Hematopoietic multipotent progenitor cell treated with erythropoietin and hydrocortisone succinate and interleukin-3 and kit ligand, for 17 days (in vitro differentiated cells): ENCODE measurements at regions not wholly inside any gene's neighbourhood (a gene's known extent, or its start where the extent isn't known, plus 50 kb on each side); places are given as distances from the start of the nearest gene placed in this dataset.
"Not testable (repeated sequence)": the region's sequence is repeated elsewhere in the genome, so short reads cannot be mapped to it uniquely, and the experiment has no call there.

Source experiments
- DNase-seq: peaks from one replicate; pipeline ENCODE4 v3.0.0-alpha.2; 2015; ENCODE audit warnings: low spot score

GRCh38 chr10:47622719-47623118, 99.3 kb upstream of the AGAP9 start:
- DNase-seq, result not testable (repeated sequence)

DNA sequence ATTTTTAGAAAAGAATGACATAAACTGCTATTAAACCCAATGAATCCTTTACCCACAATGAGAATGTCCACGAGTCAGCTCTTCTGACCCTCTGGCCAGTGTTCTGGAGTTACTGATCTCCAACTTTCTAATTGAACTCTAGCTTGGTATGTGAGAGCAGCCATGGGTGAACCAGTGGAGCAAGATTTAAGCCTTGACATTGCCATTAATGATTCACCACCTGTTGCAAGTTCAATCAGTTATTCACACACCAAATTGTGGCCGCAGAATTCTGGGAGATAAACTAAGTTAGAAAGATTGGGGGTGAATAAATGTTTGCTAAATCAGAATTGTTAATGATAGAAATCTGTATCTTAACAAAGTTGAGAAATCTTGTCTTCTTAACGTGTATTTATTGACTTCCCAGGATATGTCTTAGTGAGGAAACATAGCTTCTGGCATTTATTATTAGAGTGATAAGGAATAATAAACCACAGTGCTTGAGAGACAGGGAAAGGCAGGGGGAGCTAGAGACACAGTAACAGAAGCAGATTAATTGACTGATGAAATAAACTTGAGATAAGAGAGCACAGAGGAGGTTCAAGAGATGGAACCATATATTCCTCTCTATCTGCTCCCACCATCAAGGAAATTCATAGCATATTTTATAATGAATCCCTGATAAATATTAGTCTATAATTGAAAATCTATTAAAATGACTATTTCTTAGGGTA, 96.0 kb upstream of the AGAP9 start:
- DNase-seq, result not testable (repeated sequence)

DNA sequence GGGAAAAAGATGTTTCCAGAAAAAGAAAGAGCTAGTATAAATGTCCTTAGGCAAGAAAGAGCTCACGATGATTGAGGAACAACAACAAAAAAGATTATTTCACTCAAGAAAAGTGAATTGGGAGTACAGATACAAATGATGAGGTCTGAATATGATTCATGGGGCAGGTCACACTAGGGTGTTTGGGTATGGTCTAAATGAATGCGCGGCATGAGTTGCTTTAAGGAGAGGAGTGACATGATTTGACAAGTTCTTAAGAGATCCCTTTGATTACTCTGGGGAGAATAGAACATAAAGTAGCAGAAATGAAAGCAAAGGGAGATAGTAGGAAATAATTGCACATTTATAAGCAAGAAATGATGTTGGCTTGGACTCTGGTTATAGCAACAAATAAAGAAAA, 85.9 kb upstream of the AGAP9 start:
- DNase-seq, result not testable (repeated sequence)

GRCh38 chr10:47605791-47606773, 82.6 kb upstream of the AGAP9 start:
- not testable (repeated sequence) for DNase-seq

DNA sequence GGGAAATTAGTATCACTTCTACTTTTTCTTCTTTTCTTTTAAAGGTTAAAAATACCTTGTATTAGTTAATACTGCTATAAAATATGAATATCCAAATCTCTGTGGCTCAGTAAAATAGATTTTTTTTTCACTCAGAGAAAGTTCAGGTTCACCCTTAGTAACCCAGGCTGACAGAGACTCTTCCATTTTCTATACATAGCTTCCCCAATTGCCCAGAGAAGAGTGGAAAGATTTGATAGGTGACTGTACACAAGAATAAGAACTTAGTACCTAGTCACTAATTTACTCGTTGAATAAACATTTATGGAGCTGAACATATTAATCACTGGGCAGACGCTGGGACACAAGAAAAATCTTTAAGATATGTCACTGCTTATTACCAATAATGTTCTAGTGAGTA, 77.2 kb upstream of the AGAP9 start:
- DNase-seq, result not testable (repeated sequence)

GRCh38 chr10:47600127-47600526, 76.7 kb upstream of the AGAP9 start:
- not testable (repeated sequence) for DNase-seq

GRCh38 chr10:47599657-47600056, 76.2 kb upstream of the AGAP9 start:
- not testable (repeated sequence) for DNase-seq

DNA sequence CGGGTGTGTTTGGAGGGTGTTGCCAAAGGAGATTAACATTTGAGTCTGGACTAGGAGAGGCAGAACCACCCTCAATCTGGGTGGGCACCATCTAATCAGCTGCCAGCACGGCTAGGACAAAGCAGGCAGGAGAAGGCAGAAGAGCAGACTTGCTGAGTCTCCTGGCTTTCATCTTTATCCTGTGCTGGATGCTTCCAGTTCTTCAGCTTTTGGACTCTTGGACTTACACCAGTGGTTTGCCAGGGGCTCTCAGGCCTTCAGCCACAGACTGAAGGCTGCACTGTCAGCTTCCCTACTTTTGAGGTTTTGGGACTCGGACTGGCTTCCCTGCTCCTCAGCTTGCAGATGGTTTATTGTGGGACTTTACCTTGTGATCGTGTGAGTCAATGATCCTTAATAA, 70.4 kb upstream of the AGAP9 start:
- DNase-seq, result not testable (repeated sequence)

GRCh38 chr10:47593129-47593528, 69.7 kb upstream of the AGAP9 start:
- DNase-seq, result not testable (repeated sequence)

DNA sequence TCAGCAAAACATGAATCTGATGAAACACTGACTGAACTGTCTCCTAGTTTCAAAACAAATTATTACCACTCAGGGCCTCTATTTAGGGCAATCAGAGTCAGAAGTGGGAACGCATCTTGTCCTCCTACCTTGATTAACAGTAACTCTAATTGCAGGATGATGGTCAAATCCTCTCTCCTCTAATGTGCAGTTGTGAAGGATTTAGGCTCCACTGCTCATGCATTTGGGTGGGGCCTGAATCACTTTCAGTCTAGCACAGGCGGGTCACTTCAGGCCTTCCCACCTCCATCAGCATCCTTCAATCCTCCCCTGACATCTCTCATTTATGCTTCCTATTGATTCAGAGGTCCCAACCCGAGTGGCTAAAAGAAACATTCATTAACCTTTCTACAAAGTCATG, 67.5 kb upstream of the AGAP9 start:
- DNase-seq, result not testable (repeated sequence)

- not testable (repeated sequence) for DNase-seq
These were observed 67.1 kb upstream of the AGAP9 start for GRCh38 chr10:47590534-47590933.

- DNase-seq, result not testable (repeated sequence)
These were observed 58.6 kb upstream of the AGAP9 start for GRCh38 chr10:47582051-47582450.

DNA sequence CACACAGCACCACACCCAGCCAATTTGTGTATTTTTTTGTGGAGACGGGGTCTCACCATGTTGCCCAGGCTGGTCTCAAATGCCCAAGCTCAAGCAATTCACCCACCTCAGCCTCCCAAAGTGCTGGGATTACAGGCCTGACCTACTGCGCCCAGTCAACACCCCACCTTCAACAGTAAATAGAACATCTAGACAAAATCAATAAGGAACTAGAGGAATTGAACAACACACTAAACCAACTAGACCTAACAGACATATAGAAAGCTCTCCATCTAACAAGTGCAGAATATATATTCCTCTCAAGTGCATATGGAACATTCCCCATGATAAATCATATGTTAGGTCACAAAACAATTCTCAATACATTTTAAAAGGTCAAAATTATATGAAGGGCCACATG, 56.6 kb upstream of the AGAP9 start:
- not testable (repeated sequence) for DNase-seq

DNA sequence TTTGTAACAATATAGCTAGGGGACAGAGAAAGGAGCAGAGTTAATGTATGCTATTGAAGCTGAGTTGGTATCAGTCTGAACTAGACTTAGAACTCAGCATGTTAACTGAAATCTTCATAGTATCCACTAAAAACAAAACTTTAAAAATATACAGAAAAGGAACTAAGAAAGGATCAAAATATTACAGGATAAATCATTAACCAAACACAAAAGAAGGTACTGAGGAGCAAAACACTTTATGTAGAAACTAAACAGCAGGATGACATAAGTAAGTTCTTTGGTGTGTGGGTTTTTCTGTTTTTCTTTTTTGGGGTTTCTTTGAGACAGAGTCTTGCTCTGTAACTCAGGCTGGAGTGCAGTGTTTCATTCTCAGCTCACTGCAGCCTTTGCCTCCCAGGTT, 55.1 kb upstream of the AGAP9 start:
- not testable (repeated sequence) for DNase-seq
